PFSK-1 (cell line): ENCODE measurements at regions not wholly inside any gene's neighbourhood (a gene's known extent, or its start where the extent isn't known, plus 50 kb on each side); places are given as distances from the start of the nearest gene placed in this dataset.

Source experiments
- POLR2AphosphoS5 ChIP-seq: IDR thresholded peaks from 2 replicates; pipeline ENCODE4 v1.6.1; 2012; ENCODE audit warnings: low read depth, mild to moderate bottlenecking, control low read depth, low read length, moderate library complexity
- SIN3A ChIP-seq: IDR thresholded peaks from 2 replicates; pipeline ENCODE4 v1.6.1; 2012; ENCODE audit warnings: mild to moderate bottlenecking, low read length, moderate library complexity, borderline replicate concordance; ENCODE audit not compliant: insufficient read depth
- TAF1 ChIP-seq: IDR thresholded peaks from 2 replicates; pipeline ENCODE4 v1.6.1; 2012; ENCODE audit warnings: low read length, control low read depth, borderline replicate concordance; ENCODE audit not compliant: insufficient read depth

DNA sequence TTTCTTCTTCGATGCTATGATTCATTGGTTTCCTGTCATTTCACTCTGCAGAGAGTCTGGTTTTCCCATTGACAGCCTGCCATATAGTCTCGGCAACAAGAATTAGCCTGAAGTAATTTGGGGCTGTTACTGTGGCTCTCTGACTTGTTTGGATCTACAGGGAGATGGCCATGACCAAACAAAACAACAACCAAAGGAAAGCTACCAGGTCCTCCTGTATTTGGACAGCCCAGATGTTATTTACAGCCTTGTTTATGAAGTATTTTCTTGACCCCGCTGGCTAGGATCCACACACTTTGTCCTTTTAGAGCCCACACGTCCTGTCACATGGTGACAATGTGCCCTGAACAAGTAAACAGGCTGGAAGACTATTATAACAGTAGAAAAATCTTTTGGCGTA, 111.4 kb upstream of the PREP start:
- no peak for TF ChIP-seq POLR2AphosphoS5
- no peak for TF ChIP-seq TAF1
- no peak for TF ChIP-seq SIN3A
